K562 (cell line): ENCODE measurements at regions not wholly inside any gene's neighbourhood (a gene's known extent, or its start where the extent isn't known, plus 50 kb on each side); places are given as distances from the start of the nearest gene placed in this dataset.

ENCODE experiments used
- ATAC-seq: fragments of 200-7000 bp; cut with Tn5 transposase; 3 replicates; pipeline ENCODE4 v1.9.1; 2020; ENCODE audit warnings: moderate library complexity
- BruUV-seq: library from RNA; stranded (reverse); fragments of 400-500 nt; replicated peaks from 2 replicates; lab custom pipeline; 2021; lab: Mats Ljungman, UMichigan
- CTCF ChIA-PET: fragments of 300-600 bp; formaldehyde crosslinking; extraction: SDS; loops from one replicate; lab custom pipeline; 2021; ENCODE audit warnings: low intra/inter-chr PET ratio; lab: Yijun Ruan, JAX
- POLR2A ChIA-PET: fragments of 300-600, 350-650 bp; sonication (Branson Sonifier 250); formaldehyde crosslinking; extraction: SDS; loops from one replicate; lab custom pipeline; 2021; ENCODE audit warnings: antibody characterized with exemption, inconsistent platforms; lab: Yijun Ruan, JAX
- DNase-seq, 4 experiments: peaks; one replicate each; pipeline versions ENCODE4 v3.0.0 to v3.0.0-alpha.2; 2011 to 2018; ENCODE audit warnings: low spot score in 3 of 4, mixed read lengths in 3 of 4; ENCODE audit errors: extremely low read depth in 1 of 4
- FAIRE-seq: peaks from 2 replicates; lab custom pipeline; 2011; peaks lifted over from hg19 to GRCh38; lab: Jason Lieb, UNC
- H2AFZ ChIP-seq: 2 replicates; pipeline ENCODE4 v1.6.0; 2011; ENCODE audit warnings: low read depth, low read length, control low read depth, inconsistent platforms
- H3K27ac ChIP-seq: fragments of 200-600 bp; 3 replicates; pipeline ENCODE4 v1.8.0; 2011; ENCODE audit warnings: low read depth, mild to moderate bottlenecking, control low read depth, inconsistent platforms, low read length, moderate library complexity, mixed read lengths; ENCODE audit errors: extremely low read depth
- H3K27me3 ChIP-seq, 2 experiments: fragments of 300-600 bp in 1 of 2; 2 replicates in 1 of 2; 3 replicates in 1 of 2; pipeline versions ENCODE4 v1.6.0 to v1.8.0; 2011; ENCODE audit warnings: inconsistent platforms in 2 of 2, low read length in 2 of 2, mild to moderate bottlenecking in 1 of 2, mixed read lengths in 1 of 2, moderate library complexity in 1 of 2; ENCODE audit not compliant: control insufficient read depth in 2 of 2, insufficient read depth in 2 of 2
- H3K36me3 ChIP-seq: fragments of 300-600 bp; 3 replicates; pipeline ENCODE4 v1.8.0; 2011; ENCODE audit warnings: mild to moderate bottlenecking, low read length, inconsistent platforms; ENCODE audit not compliant: control insufficient read depth, insufficient read depth
- H3K4me1 ChIP-seq, 2 experiments: fragments of 200-600 bp in 1 of 2; replicated peaks in 1 of 2; 2 replicates in 1 of 2; 3 replicates in 1 of 2; pipeline versions ENCODE4 v1.5.1 to v1.8.0; 2011; ENCODE audit warnings: inconsistent platforms in 2 of 2, low read length in 2 of 2, mild to moderate bottlenecking in 1 of 2, mixed read lengths in 1 of 2, moderate library complexity in 1 of 2; ENCODE audit not compliant: control insufficient read depth in 2 of 2, insufficient read depth in 2 of 2
- H3K4me2 ChIP-seq: 2 replicates; pipeline ENCODE4 v1.6.1; 2011; ENCODE audit warnings: low read length, control low read depth, inconsistent platforms, mixed read lengths; ENCODE audit not compliant: insufficient read depth
- H3K4me3 ChIP-seq: fragments of 200-600 bp; sonication (generic), shearing (Covaris generic); 2 replicates; pipeline ENCODE4 v1.5.1; 2016; ENCODE audit warnings: control low read depth, inconsistent platforms
- H3K79me2 ChIP-seq: fragments of 200-600 bp; 3 replicates; pipeline ENCODE4 v1.8.0; 2011; ENCODE audit warnings: low read length, inconsistent platforms; ENCODE audit not compliant: control insufficient read depth, insufficient read depth
- H3K9ac ChIP-seq, 2 experiments: 2 replicates each; pipeline versions ENCODE4 v1.6.0 to v1.6.1; 2011; ENCODE audit warnings: low read depth in 2 of 2, low read length in 2 of 2, control low read depth in 1 of 2, inconsistent platforms in 1 of 2, mild to moderate bottlenecking in 1 of 2, mixed read lengths in 1 of 2; ENCODE audit not compliant: insufficient read depth in 1 of 2
- H3K9me1 ChIP-seq: one replicate; pipeline ENCODE4 v1.6.0; 2011; ENCODE audit warnings: inconsistent platforms, mild to moderate bottlenecking, low read length, moderate library complexity; ENCODE audit not compliant: control insufficient read depth, insufficient read depth
- H3K9me3 ChIP-seq: replicated peaks from 2 replicates; pipeline ENCODE4 v1.5.1; 2011; ENCODE audit warnings: low read depth, low read length, inconsistent platforms; ENCODE audit not compliant: control insufficient read depth, insufficient read depth
- H4K20me1 ChIP-seq: replicated peaks from 2 replicates; pipeline ENCODE4 v1.6.1; 2011; ENCODE audit warnings: low read length, inconsistent platforms, mixed read lengths; ENCODE audit not compliant: control insufficient read depth, insufficient read depth
- ASH1L ChIP-seq: fragments of 450-650 bp; IDR thresholded peaks from 2 replicates; pipeline ENCODE4 v1.6.1; 2018; ENCODE audit warnings: borderline replicate concordance, mild to moderate bottlenecking, low read depth; ENCODE audit not compliant: partially characterized antibody
- ATF2 ChIP-seq: sonication (generic); formaldehyde crosslinking; IDR thresholded peaks from 2 replicates; pipeline ENCODE4 v1.8.1; 2022; ENCODE audit warnings: missing genetic modification reagents
- BHLHE40 ChIP-seq: IDR thresholded peaks from 2 replicates; pipeline ENCODE4 v1.6.1; 2011; ENCODE audit warnings: low read length, improper control_type of control experiment
- BRF1 ChIP-seq: IDR thresholded peaks from 3 replicates; pipeline ENCODE4 v1.6.1; 2011; ENCODE audit warnings: borderline replicate concordance, mild to moderate bottlenecking; ENCODE audit not compliant: insufficient read length; ENCODE audit errors: extremely low read depth
- CEBPZ ChIP-seq: fragments of 150-350 bp; IDR thresholded peaks from 2 replicates; pipeline ENCODE4 v1.6.1; 2014; ENCODE audit warnings: low read depth, mild to moderate bottlenecking, low read length, borderline replicate concordance
- HNRNPK ChIP-seq: fragments of 200-400 bp; formaldehyde crosslinking; IDR thresholded peaks from one replicate; pipeline ENCODE4 v1.6.1; 2018; ENCODE audit warnings: mild to moderate bottlenecking, low read depth, low read length; ENCODE audit not compliant: poor library complexity, severe bottlenecking
- HSF4 ChIP-seq: fragments of 250-450 bp; sonication (Bioruptor Pico); IDR thresholded peaks from 2 replicates; pipeline ENCODE4 v2.1.2; 2022; ENCODE audit warnings: mild to moderate bottlenecking, moderate library complexity, borderline replicate concordance
- KAT2B ChIP-seq: IDR thresholded peaks from one replicate; pipeline ENCODE4 v1.6.1; 2012; ENCODE audit warnings: low read depth, mild to moderate bottlenecking, control low read depth, inconsistent platforms, low read length, moderate library complexity
- MIER1 ChIP-seq: fragments of 450-650 bp; IDR thresholded peaks from 2 replicates; pipeline ENCODE4 v1.6.1; 2016; ENCODE audit warnings: antibody characterized with exemption, mild to moderate bottlenecking, low read depth
- NFATC3 ChIP-seq: fragments of 450-650 bp; IDR thresholded peaks from 2 replicates; pipeline ENCODE4 v1.6.1; 2017; ENCODE audit warnings: mild to moderate bottlenecking
- RBM14 ChIP-seq: fragments of 200-400 bp; formaldehyde crosslinking; IDR thresholded peaks from 2 replicates; pipeline ENCODE4 v1.6.1; 2018; ENCODE audit warnings: low read depth, mild to moderate bottlenecking, low read length, moderate library complexity, borderline replicate concordance; ENCODE audit not compliant: insufficient read depth
- SRSF7 ChIP-seq: fragments of 200-400 bp; formaldehyde crosslinking; optimal IDR thresholded peaks from 2 replicates; pipeline ENCODE3; 2017; ENCODE audit warnings: mild to moderate bottlenecking, low read depth, low read length
- ZC3H4 ChIP-seq: sonication (generic); formaldehyde crosslinking; IDR thresholded peaks from 2 replicates; pipeline ENCODE4 v1.9.0; 2021; ENCODE audit warnings: missing genetic modification reagents, borderline replicate concordance
- ZKSCAN3 ChIP-seq: fragments of 250-450 bp; sonication (Bioruptor Pico); IDR thresholded peaks from 2 replicates; pipeline ENCODE4 v1.4.0; 2020
- ZNF175 ChIP-seq: fragments of 200-800 bp; sonication (Bioruptor generic); IDR thresholded peaks from 2 replicates; pipeline ENCODE4 v1.6.1; 2016; ENCODE audit warnings: low read depth, mild to moderate bottlenecking, missing genetic modification characterization, missing compliant biosample characterization
- ZNF354B ChIP-seq: fragments of 250-450 bp; sonication (Bioruptor Pico); IDR thresholded peaks from 2 replicates; pipeline ENCODE4 v1.4.0; 2020
- ZNF551 ChIP-seq: fragments of 250-450 bp; sonication (Bioruptor Pico); IDR thresholded peaks from 2 replicates; pipeline ENCODE4 v1.5.0; 2021; ENCODE audit warnings: mild to moderate bottlenecking, moderate library complexity
- WGBS: fragments of 100-300 bp; shearing (Covaris generic); methylation state at CpG from one replicate; pipeline ENCODE4 v1.1.6; 2016; ENCODE audit warnings: low coverage, mixed read lengths; ENCODE audit not compliant: insufficient coverage; ENCODE audit errors: missing lambda C conversion rate; 5-methylcytosine and 5-hydroxymethylcytosine counted together
- in situ Hi-C: fragments of 300-500 bp; cut with MboI; formaldehyde crosslinking; loops from 4 replicates; pipeline ENCODE4 v1.15.0; 2018; ENCODE audit warnings: inconsistent platforms, mixed read lengths
- intact Hi-C: fragments of 100-400 bp; cut with micrococcal nuclease; formaldehyde crosslinking; loops from 2 replicates; pipeline ENCODE4 v1.14.2; 2022

- TF ChIP-seq ASH1L = no peak
- no peak for TF ChIP-seq KAT2B
These were observed 181.8 kb upstream of the RAG2 start (continued) for GRCh38 chr11:36779791-36780190.

GRCh38 chr11:36777311-36777710 is 179.3 kb upstream of the RAG2 start:
- H3K9ac ChIP-seq = no peak overlapping the region
- no peak overlapping the region for H3K4me3 ChIP-seq
- H3K9me1 ChIP-seq = no peaks in the 10 kb centered on the region
- no peaks in the 10 kb centered on the region for H3K79me2 ChIP-seq
- no peak overlapping the region for H2AFZ ChIP-seq
- ATAC-seq (no peak), DNase-seq (no peak), FAIRE-seq (no peak)
- 0% methylated on average over 2 of the region's 2 CpGs for WGBS
- no peak overlapping the region for H3K4me2 ChIP-seq
- no peaks in the 10 kb centered on the region for H3K9me3 ChIP-seq
- no peaks in the 10 kb centered on the region for H3K27me3 ChIP-seq
- no peaks in the 10 kb centered on the region for H3K36me3 ChIP-seq
- POLR2A ChIA-PET = no interaction called here
- intact Hi-C loops = no loop called here
- no peaks in the 10 kb centered on the region for H3K4me1 ChIP-seq
- H3K27ac ChIP-seq = no peak overlapping the region
- CTCF ChIA-PET = no interaction called here
- BruUV-seq = no TSS peak
- in situ Hi-C loops = no loop called here
- H4K20me1 ChIP-seq = no peaks in the 10 kb centered on the region
- no peak for TF ChIP-seq ZNF551 (CRISPR knock-in tag)
- no peak for TF ChIP-seq NFATC3
- TF ChIP-seq HNRNPK = no peak
- no peak for TF ChIP-seq BRF1
- no peak for TF ChIP-seq BHLHE40
- no peak for TF ChIP-seq CEBPZ
- TF ChIP-seq ZC3H4 (CRISPR knock-in tag) = no peak
- no peak for TF ChIP-seq ZNF354B (CRISPR knock-in tag)
- TF ChIP-seq HSF4 (CRISPR knock-in tag) = no peak
- no peak for TF ChIP-seq SRSF7
- no peak for TF ChIP-seq RBM14
- TF ChIP-seq ATF2 (CRISPR knock-in tag) = no peak
- no peak for TF ChIP-seq ZKSCAN3 (CRISPR knock-in tag)
- no peak for TF ChIP-seq MIER1
- TF ChIP-seq ZNF175 (CRISPR knock-in tag) = no peak
